Right cardiac atrium (tissue), 5 donors: ENCODE measurements at regions not wholly inside any gene's neighbourhood (a gene's known extent, or its start where the extent isn't known, plus 50 kb on each side); places are given as distances from the start of the nearest gene placed in this dataset.

Experiments used
- ATAC-seq, 2 donors: fragments of 200-7000 bp; cut with Tn5 transposase; one replicate each; pipeline versions ENCODE4 v1.8.0 to v1.9.1; 2020; ENCODE audit warnings: moderate library complexity in 2 of 2, mild to moderate bottlenecking in 1 of 2
- DNase-seq, 3 donors: peaks; one replicate each; pipeline ENCODE4 v3.0.0-alpha.2; 2020
- H3K27ac ChIP-seq: one replicate; pipeline ENCODE4 v1.5.1; 2013; ENCODE audit warnings: mild to moderate bottlenecking, low read length, control low read depth, moderate library complexity
- H3K27me3 ChIP-seq: one replicate; pipeline ENCODE4 v1.6.1; 2013; ENCODE audit not compliant: control insufficient read depth, insufficient read depth
- H3K4me1 ChIP-seq: one replicate; pipeline ENCODE4 v1.6.1; 2013; ENCODE audit warnings: low read length; ENCODE audit not compliant: control insufficient read depth, insufficient read depth
- H3K4me3 ChIP-seq: one replicate; pipeline ENCODE4 v1.5.1; 2013; ENCODE audit warnings: low read length, control low read depth
- H3K9me3 ChIP-seq: one replicate; pipeline ENCODE4 v1.6.1; 2013; ENCODE audit warnings: low read length; ENCODE audit not compliant: control insufficient read depth
- WGBS: extraction: QIAGEN DNeasy Blood & Tissue Kit; methylation state at CpG from one replicate; pipeline ENCODE4 v1.1.7; 2013; 5-methylcytosine and 5-hydroxymethylcytosine counted together
- intact Hi-C, 4 donors: fragments of 100-400 bp; cut with DNase I; formaldehyde crosslinking; loops; one replicate each; pipeline versions ENCODE4 v1.11.0 to v1.14.0; 2022 to 2023
- donor health status: healthy with polysubstance abuse.
- donor health status: DM: no; HTN: yes; CAD: no.
- donor health status: DM: no; HTN: no; CAD: no.
- donor health status: DM: no; HTN: yes; CAD: no; lungs with severe emphysema.
- donor health status: DM: yes; HTN: yes; CAD: no.

GRCh38 chr18:22543769-22544168 lies 126.1 kb upstream of the CTAGE1 start:
- 47% methylated on average over 4 of the region's 4 CpGs for WGBS
- intact Hi-C loops: loop anchor here in 2 of 4 donors (10.0 kb wide), 2 partner anchors 49 to 69 kb away; no protein-coding TSS in a partner anchor
- Histone ChIP-seq H3K4me1 (peaks cover 20% of the 10 kb centered on the region), H3K27me3 (no peaks in the 10 kb centered on the region), H3K9me3 (no peaks in the 10 kb centered on the region), H3K4me3 (no peak overlapping the region), H3K27ac (no peak overlapping the region)
- ATAC-seq: no peak
- peak; percentile 36 to 55 (median 37) for DNase-seq

- WGBS: 56% methylated on average over 4 of the region's 4 CpGs
- Histone ChIP-seq H3K27ac (peak overlapping the region; percentile 8), H3K4me3 (no peak overlapping the region), H3K9me3 (no peaks in the 10 kb centered on the region), H3K27me3 (no peaks in the 10 kb centered on the region), H3K4me1 (peaks cover 22% of the 10 kb centered on the region)
- peak in 2 of 3 donors; percentile 53 to 57 for DNase-seq
- ATAC-seq: no peak
- intact Hi-C loops: loop anchor here in 2 of 4 donors (10.0 kb wide), 2 partner anchors 50 to 70 kb away; no protein-coding TSS in a partner anchor
Observed at GRCh38 chr18:22544626-22545025, 126.9 kb upstream of the CTAGE1 start.

- intact Hi-C loops: loop anchor here in 2 of 4 donors (10.0 kb wide), 2 partner anchors 50 to 70 kb away; no protein-coding TSS in a partner anchor
- Histone ChIP-seq H3K27me3 (no peaks in the 10 kb centered on the region), H3K27ac (no peak overlapping the region), H3K4me1 (peaks cover 22% of the 10 kb centered on the region), H3K9me3 (no peaks in the 10 kb centered on the region), H3K4me3 (no peak overlapping the region)
- ATAC-seq (no peak), DNase-seq (peak in 1 of 3 donors; percentile 62)
- WGBS: 72% methylated on average over 6 of the region's 6 CpGs
Observed at GRCh38 chr18:22545066-22545760, 127.5 kb upstream of the CTAGE1 start.

- Histone ChIP-seq H3K4me1 (peaks cover 19% of the 10 kb centered on the region), H3K9me3 (no peaks in the 10 kb centered on the region), H3K27ac (peak overlapping the region; percentile 90), H3K4me3 (no peak overlapping the region), H3K27me3 (no peaks in the 10 kb centered on the region)
- peak; percentile 52 to 63 for ATAC-seq
- WGBS: 38% methylated on average over 10 of the region's 10 CpGs
- DNase-seq: no peak
- intact Hi-C loops: loop anchor here in 2 of 4 donors (10.0 kb wide), 2 partner anchors 52 to 72 kb away; no protein-coding TSS in a partner anchor
Observed at GRCh38 chr18:22546905-22547570, 129.3 kb upstream of the CTAGE1 start.

- 45% methylated on average over 11 of the region's 11 CpGs for WGBS
- DNase-seq: peak in 1 of 3 donors; percentile 64
- intact Hi-C loops: loop anchor here in 2 of 4 donors (10.0 kb wide), 2 partner anchors 53 to 73 kb away; no protein-coding TSS in a partner anchor
- peak; percentile 36 to 48 for ATAC-seq
- Histone ChIP-seq H3K27ac (peak overlapping the region; percentile 92), H3K9me3 (no peaks in the 10 kb centered on the region), H3K4me3 (no peak overlapping the region), H3K4me1 (peaks cover 13% of the 10 kb centered on the region), H3K27me3 (no peaks in the 10 kb centered on the region)
Observed at GRCh38 chr18:22547807-22548561, 130.3 kb upstream of the CTAGE1 start.

GRCh38 chr18:22549260-22549937 lies 131.7 kb upstream of the CTAGE1 start:
- Histone ChIP-seq H3K4me1 (peaks cover 11% of the 10 kb centered on the region), H3K27me3 (no peaks in the 10 kb centered on the region), H3K9me3 (no peaks in the 10 kb centered on the region), H3K4me3 (no peak overlapping the region), H3K27ac (peak overlapping the region; percentile 69)
- DNase-seq: no peak
- ATAC-seq: peak; percentile 23 to 39
- 49% methylated on average over 6 of the region's 6 CpGs for WGBS
- intact Hi-C loops: loop anchor here in 2 of 4 donors (10.0 kb wide), 2 partner anchors 55 to 75 kb away; no protein-coding TSS in a partner anchor

- H3K4me1 ChIP-seq: peaks cover 11% of the 10 kb centered on the region
- intact Hi-C loops: loop anchor here in 1 of 4 donors (10.0 kb wide), 2 partner anchors 86 to 196 kb away; no protein-coding TSS in a partner anchor
- ATAC-seq: no peak
- H3K27me3 ChIP-seq: no peaks in the 10 kb centered on the region
- H3K9me3 ChIP-seq: no peaks in the 10 kb centered on the region
- 74% methylated on average over 2 of the region's 2 CpGs for WGBS
- DNase-seq: no peak
- H3K4me3 ChIP-seq: no peak overlapping the region
- peak overlapping the region; percentile 16 for H3K27ac ChIP-seq
Observed at GRCh38 chr18:22550366-22550765, 132.7 kb upstream of the CTAGE1 start.

GRCh38 chr18:22550861-22551260 lies 133.1 kb upstream of the CTAGE1 start:
- DNase-seq: no peak
- intact Hi-C loops: loop anchor here in 1 of 4 donors (10.0 kb wide), 2 partner anchors 86 to 196 kb away; no protein-coding TSS in a partner anchor
- H3K27ac ChIP-seq: no peak overlapping the region
- H3K4me1 ChIP-seq: peaks cover 9% of the 10 kb centered on the region
- 100% methylated on average over 1 of the region's 1 CpG for WGBS
- no peaks in the 10 kb centered on the region for H3K27me3 ChIP-seq
- ATAC-seq: no peak
- no peaks in the 10 kb centered on the region for H3K9me3 ChIP-seq
- no peak overlapping the region for H3K4me3 ChIP-seq

- no peak for DNase-seq
- 55% methylated on average over 5 of the region's 5 CpGs for WGBS
- peak; percentile 22 to 29 for ATAC-seq
- intact Hi-C loops: loop anchor here in 1 of 4 donors (10.0 kb wide), 2 partner anchors 87 to 197 kb away; no protein-coding TSS in a partner anchor
- H3K27ac ChIP-seq: no peak overlapping the region
- H3K4me1 ChIP-seq: peaks cover 11% of the 10 kb centered on the region
- no peak overlapping the region for H3K4me3 ChIP-seq
- no peaks in the 10 kb centered on the region for H3K27me3 ChIP-seq
- H3K9me3 ChIP-seq: no peaks in the 10 kb centered on the region
Observed at GRCh38 chr18:22551536-22552151, 133.9 kb upstream of the CTAGE1 start.

GRCh38 chr18:22552254-22552653 lies 134.5 kb upstream of the CTAGE1 start:
- Histone ChIP-seq H3K4me1 (peaks cover 14% of the 10 kb centered on the region), H3K27me3 (no peaks in the 10 kb centered on the region), H3K27ac (no peak overlapping the region), H3K4me3 (no peak overlapping the region), H3K9me3 (no peaks in the 10 kb centered on the region)
- intact Hi-C loops: loop anchor here in 1 of 4 donors (10.0 kb wide), 2 partner anchors 87 to 197 kb away; no protein-coding TSS in a partner anchor
- no peak for ATAC-seq
- DNase-seq: no peak
- 48% methylated on average over 3 of the region's 3 CpGs for WGBS
